Tibial nerve (tissue), 4 donors: ENCODE measurements at regions not wholly inside any gene's neighbourhood (a gene's known extent, or its start where the extent isn't known, plus 50 kb on each side); places are given as distances from the start of the nearest gene placed in this dataset.
"Not testable (repeated sequence)": the region's sequence is repeated elsewhere in the genome, so short reads cannot be mapped to it uniquely, and the experiment has no call there.

Source experiments
- DNase-seq, 2 donors: peaks; one replicate each; pipeline ENCODE4 v3.0.0-alpha.2; 2019; ENCODE audit warnings: low spot score in 2 of 2
- H3K27ac ChIP-seq, 4 donors: fragments of 200-600 bp; sonication (generic) in 3 of 4; one replicate each; pipeline ENCODE4 v1.5.1; 2017 to 2019; ENCODE audit warnings: mild to moderate bottlenecking in 1 of 4
- H3K27me3 ChIP-seq, 2 donors: fragments of 200-600 bp; sonication (generic) in 1 of 2; one replicate each; pipeline versions ENCODE4 v1.5.1 to v1.6.0; 2017 to 2019
- H3K36me3 ChIP-seq, 3 donors: fragments of 200-600 bp; sonication (generic); one replicate each; pipeline ENCODE4 v1.5.1; 2018 to 2019
- H3K4me1 ChIP-seq, 4 donors: fragments of 200-600 bp; sonication (generic) in 3 of 4; one replicate each; pipeline ENCODE4 v1.5.1; 2017 to 2019
- H3K4me3 ChIP-seq, 4 donors: fragments of 200-600 bp; sonication (generic) in 3 of 4; one replicate each; pipeline ENCODE4 v1.5.1; 2017 to 2019; ENCODE audit warnings: mild to moderate bottlenecking in 1 of 4, moderate library complexity in 1 of 4
- H3K9me3 ChIP-seq, 4 donors: fragments of 200-600 bp; sonication (generic) in 3 of 4; one replicate each; pipeline ENCODE4 v1.5.1; 2017 to 2019
- EP300 ChIP-seq, 2 donors: sonication (generic); formaldehyde crosslinking; IDR thresholded peaks; one replicate each; pipeline ENCODE4 v1.6.1; 2017; ENCODE audit warnings: antibody characterized with exemption in 2 of 2, mild to moderate bottlenecking in 1 of 2
- POLR2A ChIP-seq, 2 donors: fragments of 450-650 bp; IDR thresholded peaks; one replicate each; pipeline ENCODE4 v1.6.1; 2017; ENCODE audit warnings: antibody characterized with exemption in 2 of 2, mild to moderate bottlenecking in 2 of 2, moderate library complexity in 2 of 2
- WGBS, 2 donors: methylation state at CpG; one replicate each; pipeline ENCODE4 v1.1.5; 2018; 5-methylcytosine and 5-hydroxymethylcytosine counted together
- TF ChIP-seq, protein P1 (sequence below), 5 experiments: fragments of 200-600 bp in 3 of 5; fragments of 450-650 bp in 2 of 5; sonication (generic) in 3 of 5; IDR thresholded peaks; one replicate each; pipeline ENCODE4 v1.5.1; 2016 to 2019; ENCODE audit warnings: antibody characterized with exemption in 5 of 5, mild to moderate bottlenecking in 3 of 5, moderate library complexity in 2 of 5

DNA sequence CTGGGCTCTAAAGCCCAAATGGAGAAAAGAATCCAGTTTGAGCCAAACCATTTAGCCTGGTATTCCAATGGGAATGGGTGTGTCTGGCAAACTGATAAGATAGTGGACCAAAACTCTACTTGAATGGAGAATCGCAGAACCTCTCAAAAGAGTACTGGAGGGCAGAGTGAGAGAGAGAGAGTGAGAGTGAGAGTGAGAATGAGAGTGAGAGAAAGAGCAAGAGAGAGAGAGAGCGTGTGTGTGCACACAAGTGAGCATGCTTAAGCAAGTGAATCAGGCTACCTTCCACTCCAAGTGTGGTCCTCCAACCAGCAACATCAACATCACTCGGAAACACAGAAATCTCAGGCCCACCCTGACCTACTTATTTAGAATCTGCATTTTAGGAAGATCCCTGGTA lies 58.8 kb downstream of the UQCRFS1 start:
- H3K27me3 ChIP-seq, result no peaks in the 10 kb centered on the region
- H3K4me3 ChIP-seq, result no peak overlapping the region
- H3K9me3 ChIP-seq, result peaks cover 0 to 66% (median under 1%) of the 10 kb centered on the region in 4 donors
- no peak for TF ChIP-seq POLR2A (IDR thresholded peaks at IDR 0.05)
- TF ChIP-seq, protein P1, sequence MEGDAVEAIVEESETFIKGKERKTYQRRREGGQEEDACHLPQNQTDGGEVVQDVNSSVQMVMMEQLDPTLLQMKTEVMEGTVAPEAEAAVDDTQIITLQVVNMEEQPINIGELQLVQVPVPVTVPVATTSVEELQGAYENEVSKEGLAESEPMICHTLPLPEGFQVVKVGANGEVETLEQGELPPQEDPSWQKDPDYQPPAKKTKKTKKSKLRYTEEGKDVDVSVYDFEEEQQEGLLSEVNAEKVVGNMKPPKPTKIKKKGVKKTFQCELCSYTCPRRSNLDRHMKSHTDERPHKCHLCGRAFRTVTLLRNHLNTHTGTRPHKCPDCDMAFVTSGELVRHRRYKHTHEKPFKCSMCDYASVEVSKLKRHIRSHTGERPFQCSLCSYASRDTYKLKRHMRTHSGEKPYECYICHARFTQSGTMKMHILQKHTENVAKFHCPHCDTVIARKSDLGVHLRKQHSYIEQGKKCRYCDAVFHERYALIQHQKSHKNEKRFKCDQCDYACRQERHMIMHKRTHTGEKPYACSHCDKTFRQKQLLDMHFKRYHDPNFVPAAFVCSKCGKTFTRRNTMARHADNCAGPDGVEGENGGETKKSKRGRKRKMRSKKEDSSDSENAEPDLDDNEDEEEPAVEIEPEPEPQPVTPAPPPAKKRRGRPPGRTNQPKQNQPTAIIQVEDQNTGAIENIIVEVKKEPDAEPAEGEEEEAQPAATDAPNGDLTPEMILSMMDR (IDR thresholded peaks at IDR 0.05), result no peak
- no peak for TF ChIP-seq EP300 (IDR thresholded peaks at IDR 0.05)
- no peak for DNase-seq
- H3K36me3 ChIP-seq, result no peaks in the 10 kb centered on the region
- H3K4me1 ChIP-seq, result no peaks in the 10 kb centered on the region
- no peak overlapping the region for H3K27ac ChIP-seq
- 85 to 92% methylated on average over 3 of the region's 3 CpGs for WGBS, 2 donors

DNA sequence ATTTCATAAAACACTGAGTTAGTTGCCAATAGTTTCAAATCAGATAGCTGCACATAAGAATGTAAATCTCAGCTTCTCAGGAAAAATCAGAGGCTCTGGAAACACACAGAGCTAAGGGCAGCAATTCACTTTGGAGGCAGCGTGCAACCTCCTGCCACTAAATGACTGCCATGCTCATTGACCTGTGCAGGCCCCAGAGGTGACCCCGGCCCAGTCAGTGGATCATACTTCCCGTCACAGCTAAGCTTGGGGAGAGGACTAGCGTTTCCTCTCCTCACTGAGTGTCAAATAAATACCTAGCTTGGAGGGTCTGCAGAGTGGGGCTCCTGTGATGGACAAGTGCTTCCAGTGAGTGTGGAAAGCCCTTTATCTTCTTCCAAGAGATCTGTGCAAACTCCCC lies 67.2 kb downstream of the UQCRFS1 start:
- TF ChIP-seq POLR2A (IDR thresholded peaks at IDR 0.05) (no peak), EP300 (IDR thresholded peaks at IDR 0.05) (no peak)
- TF ChIP-seq, protein P1 (IDR thresholded peaks at IDR 0.05), result no peak
- Histone ChIP-seq H3K9me3 (peaks cover 0 to 18% (median 0%) of the 10 kb centered on the region in 4 donors), H3K36me3 (no peaks in the 10 kb centered on the region), H3K4me1 (no peaks in the 10 kb centered on the region), H3K27me3 (no peaks in the 10 kb centered on the region), H3K4me3 (no peak overlapping the region), H3K27ac (no peak overlapping the region)
- DNase-seq, result no peak
- WGBS, 2 donors, result 26 to 27% methylated on average over 4 of the region's 4 CpGs

DNA sequence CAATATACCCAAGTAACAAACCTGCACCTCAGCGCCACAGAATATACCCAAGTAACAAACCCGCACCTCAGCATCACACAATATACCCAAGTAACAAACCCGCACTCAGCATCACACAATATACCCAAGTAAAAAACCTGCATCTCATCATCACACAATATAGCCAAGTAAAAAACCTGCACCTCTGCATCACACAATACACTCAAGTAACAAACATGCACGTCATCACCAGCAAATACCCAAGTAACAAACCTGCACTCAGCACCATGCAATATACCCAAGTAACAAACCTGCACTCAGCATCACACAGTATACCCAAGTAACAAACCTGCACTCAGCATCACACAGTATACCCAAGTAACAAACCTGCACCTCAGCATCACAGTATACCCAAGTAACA lies 69.8 kb downstream of the UQCRFS1 start:
- H3K27ac ChIP-seq, result no peak overlapping the region
- no peak overlapping the region for H3K4me3 ChIP-seq
- WGBS, 2 donors, result 85 to 88% methylated on average over 4 of the region's 4 CpGs
- DNase-seq, result no peak
- H3K27me3 ChIP-seq, result no peaks in the 10 kb centered on the region
- H3K9me3 ChIP-seq, result peaks cover 0 to 43% (median 11%) of the 10 kb centered on the region in 4 donors
- H3K4me1 ChIP-seq, result no peaks in the 10 kb centered on the region
- TF ChIP-seq EP300 (IDR thresholded peaks at IDR 0.05) (no peak), POLR2A (IDR thresholded peaks at IDR 0.05) (no peak)
- TF ChIP-seq, protein P1 (IDR thresholded peaks at IDR 0.05), result no peak
- no peaks in the 10 kb centered on the region for H3K36me3 ChIP-seq

DNA sequence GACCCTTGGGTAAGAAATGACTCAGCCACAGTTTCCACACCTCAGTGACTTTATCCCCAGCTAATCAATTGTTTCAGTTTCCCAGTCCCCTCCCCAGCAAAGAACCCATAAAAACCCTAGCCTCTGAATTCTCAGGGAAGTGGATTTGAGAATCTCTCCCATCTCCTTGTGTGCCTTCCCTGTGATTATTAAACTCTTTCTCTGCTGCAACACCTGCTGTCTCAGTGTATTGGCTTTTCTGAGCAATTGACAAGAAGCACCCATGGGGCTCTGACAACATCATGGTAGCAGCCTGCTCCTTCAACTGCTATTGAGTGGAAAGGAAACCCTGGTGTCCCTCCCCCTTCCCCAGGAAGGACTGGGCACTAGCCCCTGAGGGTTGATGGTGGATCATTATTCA lies 73.7 kb downstream of the UQCRFS1 start:
- H3K9me3 ChIP-seq, result peaks cover 0 to 57% (median 11%) of the 10 kb centered on the region in 4 donors
- H3K27ac ChIP-seq, result no peak overlapping the region
- H3K4me3 ChIP-seq, result no peak overlapping the region
- H3K4me1 ChIP-seq, result no peaks in the 10 kb centered on the region
- no peaks in the 10 kb centered on the region for H3K36me3 ChIP-seq
- no peak for TF ChIP-seq POLR2A (IDR thresholded peaks at IDR 0.05)
- TF ChIP-seq EP300 (IDR thresholded peaks at IDR 0.05), result no peak
- TF ChIP-seq, protein P1 (IDR thresholded peaks at IDR 0.05), result no peak
- no peaks in the 10 kb centered on the region for H3K27me3 ChIP-seq
- no peak for DNase-seq

DNA sequence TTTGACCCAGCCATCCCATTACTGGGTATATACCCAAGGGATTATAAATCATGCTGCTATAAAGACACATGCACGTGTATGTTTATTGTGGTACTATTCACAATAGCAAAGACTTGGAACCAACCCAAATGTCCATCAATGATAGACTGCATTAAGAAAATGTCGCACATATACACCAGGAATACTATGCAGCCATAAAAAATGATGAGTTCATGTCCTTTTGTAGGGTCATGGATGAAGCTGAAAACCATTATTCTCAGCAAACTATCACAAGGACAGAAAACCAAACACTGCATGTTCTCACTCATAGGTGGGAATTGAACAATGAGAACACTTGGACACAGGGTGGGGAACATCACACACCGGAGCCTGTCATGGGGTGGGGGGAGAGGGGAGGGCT lies 74.7 kb downstream of the UQCRFS1 start:
- not testable (repeated sequence) for H3K27ac ChIP-seq, H3K27me3 ChIP-seq, H3K4me3 ChIP-seq, DNase-seq, H3K4me1 ChIP-seq, H3K36me3 ChIP-seq
- peaks cover 0 to 61% (median 11%) of the 10 kb centered on the region in 4 donors for H3K9me3 ChIP-seq
- WGBS, 2 donors, result 63 to 73% methylated on average over 3 of the region's 3 CpGs

DNA sequence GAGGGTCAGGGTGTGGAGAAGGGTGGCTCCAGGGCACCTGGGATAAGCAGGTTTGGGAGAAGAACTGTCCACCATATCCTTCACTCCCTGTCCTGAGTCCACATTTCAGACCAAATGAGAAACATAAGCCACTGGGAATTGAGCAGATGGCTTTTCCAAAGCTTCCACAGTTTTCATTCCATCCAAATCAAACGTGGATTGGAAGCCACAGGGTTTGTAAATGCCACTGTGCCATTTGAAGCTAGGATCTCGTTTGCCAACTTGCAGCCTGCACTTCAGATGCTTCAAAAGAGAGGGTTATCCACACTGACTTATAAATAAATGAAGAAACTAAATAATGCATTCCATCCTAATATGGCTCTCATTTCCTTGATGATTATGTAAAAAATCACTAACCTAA lies 81.5 kb downstream of the UQCRFS1 start:
- WGBS, 2 donors, result 40 to 49% methylated on average over 2 of the region's 2 CpGs

More for the DNA sequence above, 81.5 kb downstream of the UQCRFS1 start:
- Histone ChIP-seq H3K4me3 (no peak overlapping the region), H3K4me1 (no peaks in the 10 kb centered on the region), H3K36me3 (no peaks in the 10 kb centered on the region), H3K9me3 (peaks cover 0 to 42% (median 0%) of the 10 kb centered on the region in 4 donors), H3K27ac (no peak overlapping the region), H3K27me3 (no peaks in the 10 kb centered on the region)
- TF ChIP-seq, protein P1 (IDR thresholded peaks at IDR 0.05), result no peak
- TF ChIP-seq POLR2A (IDR thresholded peaks at IDR 0.05), result no peak
- no peak for TF ChIP-seq EP300 (IDR thresholded peaks at IDR 0.05)
- no peak for DNase-seq
